RWPE1 (cell line): ENCODE measurements at regions not wholly inside any gene's neighbourhood (a gene's known extent, or its start where the extent isn't known, plus 50 kb on each side); places are given as distances from the start of the nearest gene placed in this dataset.
A peak's percentile ranks its signal among the peaks of the same experiment; 100 is the strongest.

Experiments used
- CTCF ChIA-PET: fragments of 350-600 bp; sonication (Branson Sonifier 250); formaldehyde crosslinking; extraction: SDS; loops from one replicate; lab custom pipeline; 2021; lab: Yijun Ruan, JAX
- POLR2A ChIA-PET: fragments of 400-600 bp; formaldehyde crosslinking; extraction: SDS; loops from one replicate; lab custom pipeline; 2020; ENCODE audit warnings: antibody characterized with exemption; ENCODE audit not compliant: low non-redundant PET; lab: Yijun Ruan, JAX
- DNase-seq: peaks from one replicate; pipeline ENCODE4 v3.0.0; 2012; ENCODE audit warnings: low spot score
- H3K27ac ChIP-seq: fragments of 450-650 bp; 2 replicates; pipeline ENCODE4 v1.5.1; 2017
- TF ChIP-seq, protein P1 (sequence below): fragments of 450-650 bp; conservative IDR thresholded peaks from 2 replicates; pipeline ENCODE4 v1.5.1; 2017; ENCODE audit warnings: low read depth, mild to moderate bottlenecking

GRCh38 chr6:88493717-88494116, 327.6 kb upstream of the CNR1 start:
- ChIA-PET CTCF (interaction anchor here (2.2 kb wide), 1 partner anchor 662 kb away, joined by 7 read pairs; no protein-coding TSS in a partner anchor), POLR2A (no interaction called here)
- no peak overlapping the region for H3K27ac ChIP-seq
- DNase-seq: no peak
- TF ChIP-seq, protein P1, sequence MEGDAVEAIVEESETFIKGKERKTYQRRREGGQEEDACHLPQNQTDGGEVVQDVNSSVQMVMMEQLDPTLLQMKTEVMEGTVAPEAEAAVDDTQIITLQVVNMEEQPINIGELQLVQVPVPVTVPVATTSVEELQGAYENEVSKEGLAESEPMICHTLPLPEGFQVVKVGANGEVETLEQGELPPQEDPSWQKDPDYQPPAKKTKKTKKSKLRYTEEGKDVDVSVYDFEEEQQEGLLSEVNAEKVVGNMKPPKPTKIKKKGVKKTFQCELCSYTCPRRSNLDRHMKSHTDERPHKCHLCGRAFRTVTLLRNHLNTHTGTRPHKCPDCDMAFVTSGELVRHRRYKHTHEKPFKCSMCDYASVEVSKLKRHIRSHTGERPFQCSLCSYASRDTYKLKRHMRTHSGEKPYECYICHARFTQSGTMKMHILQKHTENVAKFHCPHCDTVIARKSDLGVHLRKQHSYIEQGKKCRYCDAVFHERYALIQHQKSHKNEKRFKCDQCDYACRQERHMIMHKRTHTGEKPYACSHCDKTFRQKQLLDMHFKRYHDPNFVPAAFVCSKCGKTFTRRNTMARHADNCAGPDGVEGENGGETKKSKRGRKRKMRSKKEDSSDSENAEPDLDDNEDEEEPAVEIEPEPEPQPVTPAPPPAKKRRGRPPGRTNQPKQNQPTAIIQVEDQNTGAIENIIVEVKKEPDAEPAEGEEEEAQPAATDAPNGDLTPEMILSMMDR: no peak

GRCh38 chr6:88492824-88493223, 326.7 kb upstream of the CNR1 start:
- no peak overlapping the region for H3K27ac ChIP-seq
- ChIA-PET POLR2A (no interaction called here), CTCF (interaction anchor here (0.7 to 2.2 kb wide), 4 partner anchors 255 to 1354 kb away, joined by 3 to 8 read pairs (median 6); no protein-coding TSS in a partner anchor)
- TF ChIP-seq, protein P1: peak; percentile 46
- DNase-seq: peak; percentile 26

DNA sequence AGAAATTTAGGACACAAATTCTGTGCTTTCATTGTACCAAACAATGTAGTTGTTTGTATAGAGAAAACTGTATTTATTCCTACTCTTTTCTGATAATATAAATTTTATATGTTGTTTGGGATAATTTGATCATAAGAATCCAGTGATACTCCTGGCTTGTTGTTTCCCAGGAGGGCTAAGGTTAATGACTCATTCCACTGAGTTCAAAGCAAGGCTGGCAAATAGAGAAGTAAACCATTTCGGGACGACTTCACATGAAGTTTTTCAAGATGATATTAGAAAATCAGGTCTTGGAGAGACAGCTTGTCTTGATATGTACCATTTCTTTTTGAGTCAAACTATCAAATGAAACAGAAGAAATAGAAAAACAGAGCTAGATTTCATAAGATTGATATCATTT, 326.1 kb upstream of the CNR1 start:
- ChIA-PET POLR2A (no interaction called here), CTCF (interaction anchor here (0.7 to 2.2 kb wide), 4 partner anchors 255 to 1353 kb away, joined by 3 to 8 read pairs (median 6); no protein-coding TSS in a partner anchor)
- H3K27ac ChIP-seq: no peak overlapping the region
- DNase-seq: no peak
- TF ChIP-seq, protein P1: no peak

DNA sequence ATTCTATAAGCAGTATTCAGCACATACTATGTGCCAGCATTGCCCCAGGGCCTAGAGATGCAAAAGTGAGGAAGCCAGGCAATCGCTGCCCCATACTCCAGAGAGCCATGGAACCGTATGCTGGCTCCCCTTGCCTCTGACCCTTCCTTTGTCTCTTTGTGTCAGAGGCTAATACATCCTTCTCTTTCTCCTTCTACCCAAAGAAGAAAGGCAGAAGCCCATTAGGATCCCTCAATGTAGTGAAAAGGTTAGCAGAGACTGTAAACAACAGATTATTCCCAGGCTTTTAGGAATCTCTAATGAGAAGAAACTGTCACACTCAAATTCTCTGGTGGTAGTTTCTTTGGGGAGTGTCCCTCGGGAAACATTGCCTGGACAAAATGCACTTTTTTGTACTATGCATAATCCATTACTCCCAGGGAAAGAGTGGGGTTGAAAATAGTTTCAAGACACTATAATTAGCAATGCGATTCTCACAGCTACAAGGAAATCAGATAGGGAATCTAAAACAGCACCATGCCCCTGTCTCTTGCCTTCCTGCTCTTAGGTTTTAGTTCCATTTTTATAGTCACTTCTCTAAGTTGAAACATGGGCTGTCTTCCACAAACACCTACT, 325.2 kb upstream of the CNR1 start:
- TF ChIP-seq, protein P1: no peak
- no peak for DNase-seq
- POLR2A ChIA-PET: no interaction called here
- H3K27ac ChIP-seq: no peak overlapping the region
- CTCF ChIA-PET: interaction anchor here (0.7 kb wide), 1 partner anchor 134 kb away, joined by 3 read pairs; no protein-coding TSS in a partner anchor

GRCh38 chr6:88490908-88491264, 324.7 kb upstream of the CNR1 start:
- no peak overlapping the region for H3K27ac ChIP-seq
- ChIA-PET CTCF (interaction anchor here (0.6 to 0.7 kb wide), 2 partner anchors 135 to 186 kb away, joined by 3 to 4 read pairs; no protein-coding TSS in a partner anchor), POLR2A (no interaction called here)
- TF ChIP-seq, protein P1: no peak
- DNase-seq: no peak

- ChIA-PET CTCF (interaction anchor here (0.6 kb wide), 1 partner anchor 186 kb away, joined by 4 read pairs; no protein-coding TSS in a partner anchor), POLR2A (no interaction called here)
- no peak overlapping the region for H3K27ac ChIP-seq
- TF ChIP-seq, protein P1: no peak
- no peak for DNase-seq
Observed at GRCh38 chr6:88490195-88490907, 324.2 kb upstream of the CNR1 start.
